ENCODE measurements at regions not wholly inside any gene's neighbourhood (a gene's known extent, or its start where the extent isn't known, plus 50 kb on each side); places are given as distances from the start of the nearest gene placed in this dataset.

DNA sequence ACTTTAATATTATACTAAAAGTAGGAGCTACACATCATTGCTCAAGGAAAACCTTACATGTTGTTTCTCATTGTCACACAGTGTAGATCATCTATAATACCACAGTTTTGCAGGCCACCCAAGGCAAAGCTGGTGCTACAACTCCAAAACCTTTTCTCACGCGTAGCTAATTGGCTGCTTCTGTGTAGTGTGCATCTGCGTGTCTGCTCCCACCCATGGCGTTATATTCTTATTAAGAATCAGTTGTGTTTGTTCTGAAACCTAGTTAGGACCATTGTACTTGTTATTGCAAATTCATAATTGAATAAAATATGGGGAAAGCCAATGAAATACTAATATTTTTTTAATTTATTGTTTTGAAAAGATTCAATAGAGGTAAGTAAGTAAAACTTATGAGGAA, 83.9 kb downstream of the RBM43 start:
- Histone ChIP-seq H3K27ac (ENCODE audit: low read length) (no peak overlapping the region), H3K4me2 (ENCODE audit: low read length) (no peak overlapping the region), H3K79me2 (ENCODE audit: low read length) (no peaks in the 10 kb centered on the region), H3K9me2 (replicated peaks; ENCODE audit: low read length) (no peaks in the 10 kb centered on the region), H4K20me1 (ENCODE audit: low read length) (no peaks in the 10 kb centered on the region), H3K4me3 (ENCODE audit: low read length) (no peak overlapping the region), H3K9me3 (ENCODE audit: low read length) (no peaks in the 10 kb centered on the region), H3F3A (ENCODE audit: low read length, unreplicated experiment) (no peaks in the 10 kb centered on the region), H3K36me3 (ENCODE audit: low read depth, low read length) (no peaks in the 10 kb centered on the region), H2AFZ (ENCODE audit: low read length) (no peak overlapping the region), H3K4me1 (ENCODE audit: insufficient read depth, low read length) (no peaks in the 10 kb centered on the region), H3K9ac (ENCODE audit: low read length) (no peak overlapping the region), H3K27me3 (ENCODE audit: low read length) (no peaks in the 10 kb centered on the region)
- intact Hi-C loops (cut with micrococcal nuclease), result no loop called here
- POLR2A ChIA-PET (ENCODE audit: unreplicated experiment), result interaction anchor here (0.6 kb wide), 1 partner anchor 244 kb away, joined by 7 read pairs; no protein-coding TSS in a partner anchor
- no TSS peak for BruUV-seq (replicated peaks)
- ATAC-seq, result no peak
- no peak for TF ChIP-seq CTCF (conservative IDR thresholded peaks at IDR 0.05; ENCODE audit: low read depth, low read length)
- TF ChIP-seq EZH2phosphoT487 (IDR thresholded peaks at IDR 0.05; ENCODE audit: borderline replicate concordance, low read length), result no peak
- no peak for TF ChIP-seq EZH2 (IDR thresholded peaks at IDR 0.05; ENCODE audit: low read length, unreplicated experiment)
- DNase-seq, result no peak
- CTCF ChIA-PET, result no interaction called here

DNA sequence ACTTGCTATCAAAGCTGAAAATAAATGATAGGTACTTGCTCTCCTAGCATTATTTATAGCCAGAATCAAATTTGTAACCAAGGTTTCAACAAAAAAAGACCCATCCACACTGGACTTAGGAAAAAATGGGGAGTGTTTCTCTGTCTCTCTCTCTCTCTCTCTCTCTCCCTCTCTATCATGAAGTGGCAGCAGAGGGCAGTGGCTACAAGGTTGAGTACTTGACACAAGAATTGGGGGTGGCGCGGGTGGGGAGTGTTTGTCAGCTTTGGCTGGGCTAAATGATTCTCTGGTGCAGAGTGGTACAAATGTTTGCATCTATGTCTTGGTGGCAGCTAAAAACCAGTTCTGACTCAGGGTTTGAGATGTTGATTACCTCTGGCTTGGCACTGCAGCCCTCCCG, 85.0 kb downstream of the RBM43 start:
- no peaks in the 10 kb centered on the region for H3K36me3 ChIP-seq (ENCODE audit: low read depth, low read length)
- ATAC-seq (no peak), DNase-seq (no peak)
- no peak overlapping the region for H3K9ac ChIP-seq (ENCODE audit: low read length)
- no peaks in the 10 kb centered on the region for H4K20me1 ChIP-seq (ENCODE audit: low read length)
- no peaks in the 10 kb centered on the region for H3K4me1 ChIP-seq (ENCODE audit: insufficient read depth, low read length)
- ChIA-PET POLR2A (ENCODE audit: unreplicated experiment) (no interaction called here), CTCF (interaction anchor here (0.6 to 0.7 kb wide), 2 partner anchors 276 to 723 kb away, joined by 4 to 6 read pairs; no protein-coding TSS in a partner anchor)
- no peak overlapping the region for H3K4me3 ChIP-seq (ENCODE audit: low read length)
- BruUV-seq (replicated peaks), result no TSS peak
- no peaks in the 10 kb centered on the region for H3K79me2 ChIP-seq (ENCODE audit: low read length)
- H3K4me2 ChIP-seq (ENCODE audit: low read length), result no peak overlapping the region
- no peaks in the 10 kb centered on the region for H3F3A ChIP-seq (ENCODE audit: low read length, unreplicated experiment)
- no peak overlapping the region for H2AFZ ChIP-seq (ENCODE audit: low read length)
- no peaks in the 10 kb centered on the region for H3K27me3 ChIP-seq (ENCODE audit: low read length)
- H3K9me2 ChIP-seq (replicated peaks; ENCODE audit: low read length), result no peaks in the 10 kb centered on the region
- intact Hi-C loops (cut with micrococcal nuclease), result no loop called here
- no peaks in the 10 kb centered on the region for H3K9me3 ChIP-seq (ENCODE audit: low read length)
- TF ChIP-seq EZH2phosphoT487 (IDR thresholded peaks at IDR 0.05; ENCODE audit: borderline replicate concordance, low read length) (no peak), CTCF (conservative IDR thresholded peaks at IDR 0.05; ENCODE audit: low read depth, low read length) (no peak), EZH2 (IDR thresholded peaks at IDR 0.05; ENCODE audit: low read length, unreplicated experiment) (no peak)
- no peak overlapping the region for H3K27ac ChIP-seq (ENCODE audit: low read length)

- ChIA-PET CTCF (interaction anchor here (0.7 kb wide), 1 partner anchor 277 kb away, joined by 6 read pairs; no protein-coding TSS in a partner anchor), POLR2A (ENCODE audit: unreplicated experiment) (no interaction called here)
- no peaks in the 10 kb centered on the region for H3F3A ChIP-seq (ENCODE audit: low read length, unreplicated experiment)
- no peak overlapping the region for H3K27ac ChIP-seq (ENCODE audit: low read length)
- H3K4me2 ChIP-seq (ENCODE audit: low read length), result no peak overlapping the region
- H4K20me1 ChIP-seq (ENCODE audit: low read length), result no peaks in the 10 kb centered on the region
- TF ChIP-seq CTCF (conservative IDR thresholded peaks at IDR 0.05; ENCODE audit: low read depth, low read length), result no peak
- TF ChIP-seq EZH2phosphoT487 (IDR thresholded peaks at IDR 0.05; ENCODE audit: borderline replicate concordance, low read length), result no peak
- TF ChIP-seq EZH2 (IDR thresholded peaks at IDR 0.05; ENCODE audit: low read length, unreplicated experiment), result no peak
- no TSS peak for BruUV-seq (replicated peaks)
- no peak for ATAC-seq
- H3K9me2 ChIP-seq (replicated peaks; ENCODE audit: low read length), result no peaks in the 10 kb centered on the region
- DNase-seq, result no peak
- no peaks in the 10 kb centered on the region for H3K4me1 ChIP-seq (ENCODE audit: insufficient read depth, low read length)
- no peaks in the 10 kb centered on the region for H3K79me2 ChIP-seq (ENCODE audit: low read length)
- H3K27me3 ChIP-seq (ENCODE audit: low read length), result no peaks in the 10 kb centered on the region
- intact Hi-C loops (cut with micrococcal nuclease), result no loop called here
- no peaks in the 10 kb centered on the region for H3K36me3 ChIP-seq (ENCODE audit: low read depth, low read length)
- H2AFZ ChIP-seq (ENCODE audit: low read length), result no peak overlapping the region
- no peak overlapping the region for H3K9ac ChIP-seq (ENCODE audit: low read length)
- H3K4me3 ChIP-seq (ENCODE audit: low read length), result no peak overlapping the region
- no peaks in the 10 kb centered on the region for H3K9me3 ChIP-seq (ENCODE audit: low read length)
These were observed 85.8 kb downstream of the RBM43 start for GRCh38 chr2:151175864-151176263.

All from PC-3 (cell line).